ENCODE measurements at regions not wholly inside any gene's neighbourhood (a gene's known extent, or its start where the extent isn't known, plus 50 kb on each side); places are given as distances from the start of the nearest gene placed in this dataset.

DNA sequence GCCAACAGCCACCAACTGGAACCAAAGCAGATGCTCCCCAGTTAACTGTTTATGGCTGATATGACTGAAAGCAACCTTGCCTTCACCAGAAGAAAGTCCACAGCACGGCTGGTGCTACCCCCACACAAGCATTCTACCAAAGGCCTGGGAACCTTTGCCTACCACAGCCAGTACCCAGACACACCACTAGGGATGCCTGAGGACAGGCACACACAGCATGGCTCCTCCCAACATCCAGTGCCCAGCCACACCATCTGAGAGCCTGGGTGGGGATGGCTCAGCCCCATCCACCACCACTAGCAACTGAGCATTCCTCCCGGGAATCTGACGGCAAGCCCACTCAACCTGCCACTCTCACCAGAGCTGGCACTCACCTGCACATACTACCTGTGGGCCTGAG, 178.6 kb downstream of the SLC7A11 start:
- TF ChIP-seq POLR2AphosphoS5 (IDR thresholded peaks at IDR 0.05; ENCODE audit: low read depth, low read length), result no peak
- TF ChIP-seq POLR2A (IDR thresholded peaks at IDR 0.05; ENCODE audit: low read depth, low read length), result no peak
- TF ChIP-seq TAF1 (IDR thresholded peaks at IDR 0.05; ENCODE audit: low read depth, low read length), result no peak

All from GM12891 (cell line).